HepG2 (cell line): ENCODE measurements at regions not wholly inside any gene's neighbourhood (a gene's known extent, or its start where the extent isn't known, plus 50 kb on each side); places are given as distances from the start of the nearest gene placed in this dataset.
A peak's percentile ranks its signal among the peaks of the same experiment; 100 is the strongest.

Experiments
- CBX5 ChIP-seq: sonication (generic); formaldehyde crosslinking; IDR thresholded peaks from 2 replicates; pipeline ENCODE4 v1.4.0; 2020; ENCODE audit warnings: missing genetic modification reagents, borderline replicate concordance
- CEBPG ChIP-seq: IDR thresholded peaks from 2 replicates; pipeline ENCODE4 v1.6.1; 2016
- CREM ChIP-seq, 2 experiments: sonication (generic) in 1 of 2; formaldehyde crosslinking in 1 of 2; IDR thresholded peaks; 2 replicates each; pipeline versions ENCODE4 v1.4.0 to v1.6.1; 2016 to 2020; ENCODE audit warnings: antibody characterized with exemption in 1 of 2, mild to moderate bottlenecking in 1 of 2, missing genetic modification reagents in 1 of 2
- ELF3 ChIP-seq: IDR thresholded peaks from 2 replicates; pipeline ENCODE4 v1.6.1; 2016; ENCODE audit warnings: missing genetic modification reagents, missing compliant biosample characterization
- HDAC1 ChIP-seq: sonication (generic); formaldehyde crosslinking; IDR thresholded peaks from 2 replicates; pipeline ENCODE4 v1.5.1; 2020; ENCODE audit warnings: mild to moderate bottlenecking, missing genetic modification reagents
- IRF2 ChIP-seq: IDR thresholded peaks from 2 replicates; pipeline ENCODE4 v1.6.1; 2018; ENCODE audit warnings: missing genetic modification reagents, missing compliant biosample characterization
- KAT8 ChIP-seq: IDR thresholded peaks from 2 replicates; pipeline ENCODE4 v1.6.1; 2016; ENCODE audit warnings: missing genetic modification reagents, missing compliant biosample characterization
- MED1 ChIP-seq: sonication (generic); formaldehyde crosslinking; IDR thresholded peaks from 2 replicates; pipeline ENCODE4 v1.4.0; 2020; ENCODE audit warnings: missing genetic modification reagents
- NFE2 ChIP-seq: sonication (generic); formaldehyde crosslinking; IDR thresholded peaks from 2 replicates; pipeline ENCODE4 v1.4.0; 2020; ENCODE audit warnings: missing genetic modification reagents
- RERE ChIP-seq: IDR thresholded peaks from 2 replicates; pipeline ENCODE4 v1.6.1; 2016; ENCODE audit warnings: low read depth, missing genetic modification reagents, missing compliant biosample characterization
- RXRA ChIP-seq: sonication (generic); formaldehyde crosslinking; IDR thresholded peaks from 2 replicates; pipeline ENCODE4 v1.5.1; 2020; ENCODE audit warnings: missing genetic modification reagents
- SAP130 ChIP-seq: IDR thresholded peaks from 2 replicates; pipeline ENCODE4 v1.6.1; 2016; ENCODE audit warnings: low read depth
- SIX1 ChIP-seq: sonication (generic); formaldehyde crosslinking; IDR thresholded peaks from 2 replicates; pipeline ENCODE4 v1.4.0; 2020; ENCODE audit warnings: missing genetic modification reagents, borderline replicate concordance
- SNAPC4 ChIP-seq: sonication (generic); formaldehyde crosslinking; IDR thresholded peaks from 2 replicates; pipeline ENCODE4 v1.4.0; 2020; ENCODE audit warnings: mild to moderate bottlenecking, missing genetic modification reagents
- SOX6 ChIP-seq, 2 experiments: fragments of 450-650 bp in 1 of 2; sonication (generic) in 1 of 2; formaldehyde crosslinking in 1 of 2; IDR thresholded peaks; 2 replicates each; pipeline versions ENCODE4 v1.4.0 to v1.6.1; 2017 to 2020; ENCODE audit warnings: antibody characterized with exemption in 1 of 2, mild to moderate bottlenecking in 1 of 2, missing genetic modification reagents in 1 of 2
- SYNCRIP ChIP-seq: fragments of 200-400 bp; formaldehyde crosslinking; IDR thresholded peaks from 2 replicates; pipeline ENCODE4 v1.6.1; 2018; ENCODE audit warnings: mild to moderate bottlenecking, low read depth, low read length; ENCODE audit not compliant: insufficient read depth
- ZBTB7B ChIP-seq: sonication (generic); formaldehyde crosslinking; IDR thresholded peaks from 2 replicates; pipeline ENCODE4 v1.4.0; 2020; ENCODE audit warnings: missing genetic modification reagents
- ZMAT5 ChIP-seq: sonication (generic); formaldehyde crosslinking; IDR thresholded peaks from 2 replicates; pipeline ENCODE4 v1.5.0; 2020; ENCODE audit warnings: mild to moderate bottlenecking, low read depth, missing genetic modification reagents, borderline replicate concordance
- ZNF12 ChIP-seq: sonication (generic); formaldehyde crosslinking; IDR thresholded peaks from 2 replicates; pipeline ENCODE4 v1.5.0; 2020; ENCODE audit warnings: missing genetic modification reagents
- ZNF180 ChIP-seq: sonication (generic); formaldehyde crosslinking; IDR thresholded peaks from 2 replicates; pipeline ENCODE4 v1.4.0; 2020; ENCODE audit warnings: low read depth, missing genetic modification reagents, borderline replicate concordance
- ZNF331 ChIP-seq: sonication (generic); formaldehyde crosslinking; IDR thresholded peaks from 2 replicates; pipeline ENCODE4 v1.4.0; 2020; ENCODE audit warnings: missing genetic modification reagents
- ZNF567 ChIP-seq: sonication (generic); formaldehyde crosslinking; IDR thresholded peaks from 2 replicates; pipeline ENCODE4 v1.8.1; 2023; ENCODE audit warnings: mild to moderate bottlenecking, missing genetic modification reagents, borderline replicate concordance

- TF ChIP-seq RERE (CRISPR knock-in tag) (peak; percentile 81), SAP130 (CRISPR knock-in tag) (peak; percentile 72), ZNF331 (CRISPR knock-in tag) (peak; percentile 59), SNAPC4 (CRISPR knock-in tag) (no peak), IRF2 (CRISPR knock-in tag) (peak; percentile 90), NFE2 (CRISPR knock-in tag) (peak; percentile 93), HDAC1 (peak; percentile 42; the same call in 1 of the 2 replicates), CREM (IDR thresholded peaks at IDR 0.05) (peak; percentile 73), CREM (CRISPR knock-in tag; IDR thresholded peaks at IDR 0.05) (no peak), ZBTB7B (no peak), ZNF180 (CRISPR knock-in tag) (no peak), SIX1 (CRISPR knock-in tag) (peak; percentile 50; the same call in 1 of the 2 replicates), CEBPG (CRISPR knock-in tag) (peak; percentile 61), KAT8 (peak; percentile 18; the same call in 1 of the 2 replicates), CBX5 (peak; percentile 64; the same call in 1 of the 2 replicates), SOX6 (IDR thresholded peaks at IDR 0.05) (no peak), SOX6 (CRISPR knock-in tag; IDR thresholded peaks at IDR 0.05) (peak; percentile 84), RXRA (CRISPR knock-in tag) (peak; percentile 35; the same call in 1 of the 2 replicates), ZNF12 (CRISPR knock-in tag) (peak; percentile 52; the same call in 1 of the 2 replicates), ZNF567 (CRISPR knock-in tag) (no peak), ZMAT5 (no peak), SYNCRIP (no peak), ELF3 (CRISPR knock-in tag) (peak; percentile 51; the same call in 1 of the 2 replicates), MED1 (CRISPR knock-in tag) (peak; percentile 82)
Observed at GRCh38 chr15:44836094-44836493, 99.8 kb downstream of the TRIM69 start (continued).
